ENCODE measurements at regions not wholly inside any gene's neighbourhood (a gene's known extent, or its start where the extent isn't known, plus 50 kb on each side); places are given as distances from the start of the nearest gene placed in this dataset.
"Not testable (repeated sequence)": the region's sequence is repeated elsewhere in the genome, so short reads cannot be mapped to it uniquely, and the experiment has no call there.

DNA sequence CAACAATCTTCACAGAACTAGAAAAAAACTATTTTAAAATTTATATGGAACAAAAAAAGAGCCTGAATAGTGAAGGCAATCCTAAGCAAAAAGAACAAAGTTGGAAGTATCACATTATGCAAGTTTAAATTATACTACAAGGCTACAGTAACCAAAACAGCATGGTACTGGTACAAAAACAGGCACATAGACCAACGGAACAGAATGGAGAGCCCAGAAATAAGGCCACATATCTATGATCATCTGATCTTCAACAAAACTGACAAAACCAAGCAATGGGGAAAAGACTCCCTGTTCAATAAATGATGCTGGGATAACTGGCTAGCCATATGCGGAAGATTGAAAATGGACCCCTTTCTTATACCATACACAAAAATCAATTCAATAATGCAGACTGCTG is 74.4 kb upstream of the RTN4 start:
- DNase-seq (ENCODE audit: low spot score), result not testable (repeated sequence)

DNA sequence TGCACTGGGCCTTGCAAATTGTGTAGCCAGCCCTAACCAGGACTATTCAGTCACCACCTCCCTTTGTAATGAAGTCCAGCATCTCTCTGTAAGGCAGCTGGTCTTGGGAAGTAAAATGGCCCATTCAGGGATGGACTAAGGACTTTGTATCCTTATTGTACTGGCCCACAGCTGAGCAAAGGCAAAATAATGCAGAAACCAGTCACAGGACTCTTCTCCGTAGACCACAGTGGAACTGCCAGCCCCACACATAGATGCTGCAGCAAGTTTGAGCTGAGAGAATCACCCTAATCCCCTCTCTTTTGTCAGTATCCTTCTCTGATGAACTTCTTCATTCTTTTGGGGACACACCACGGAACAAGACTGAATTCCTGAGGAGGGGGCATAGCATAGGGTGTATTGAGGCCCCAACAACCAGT is 73.6 kb upstream of the RTN4 start:
- DNase-seq (ENCODE audit: low spot score), result no peak

DNA sequence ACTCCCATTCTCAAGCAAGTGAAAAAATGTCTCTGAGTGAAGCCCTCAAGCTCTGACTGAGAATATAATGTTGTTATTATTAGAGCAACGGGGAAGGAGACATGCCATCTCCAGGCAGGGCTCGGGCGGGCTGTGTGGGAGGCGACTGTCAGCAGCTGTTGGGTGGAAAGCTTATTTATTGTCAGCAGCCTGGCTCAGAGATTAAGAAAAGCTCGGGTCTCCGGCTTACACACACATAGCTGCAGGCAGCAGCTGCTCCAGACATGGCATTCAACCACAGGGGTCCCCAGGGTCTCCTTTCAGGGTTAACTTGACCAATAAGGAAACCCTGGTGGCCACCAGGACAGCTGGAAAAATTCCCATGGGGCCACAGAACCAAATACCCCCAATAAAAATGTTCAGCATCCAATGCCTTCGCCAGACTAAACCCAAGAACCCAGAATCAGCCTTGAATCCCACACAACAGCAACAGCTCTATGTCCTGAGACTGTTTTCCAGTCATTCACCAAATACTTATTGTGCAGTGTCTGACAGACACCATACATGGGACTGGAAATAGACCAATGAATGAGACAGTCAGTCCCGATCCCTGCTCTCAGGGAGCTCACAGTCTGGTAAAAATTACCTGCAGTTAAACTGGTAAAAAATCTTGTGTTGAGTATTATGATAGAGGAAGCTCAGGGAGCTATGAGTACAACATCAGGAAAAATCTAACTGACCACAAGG is 70.5 kb upstream of the RTN4 start:
- DNase-seq (ENCODE audit: low spot score), result no peak

DNA sequence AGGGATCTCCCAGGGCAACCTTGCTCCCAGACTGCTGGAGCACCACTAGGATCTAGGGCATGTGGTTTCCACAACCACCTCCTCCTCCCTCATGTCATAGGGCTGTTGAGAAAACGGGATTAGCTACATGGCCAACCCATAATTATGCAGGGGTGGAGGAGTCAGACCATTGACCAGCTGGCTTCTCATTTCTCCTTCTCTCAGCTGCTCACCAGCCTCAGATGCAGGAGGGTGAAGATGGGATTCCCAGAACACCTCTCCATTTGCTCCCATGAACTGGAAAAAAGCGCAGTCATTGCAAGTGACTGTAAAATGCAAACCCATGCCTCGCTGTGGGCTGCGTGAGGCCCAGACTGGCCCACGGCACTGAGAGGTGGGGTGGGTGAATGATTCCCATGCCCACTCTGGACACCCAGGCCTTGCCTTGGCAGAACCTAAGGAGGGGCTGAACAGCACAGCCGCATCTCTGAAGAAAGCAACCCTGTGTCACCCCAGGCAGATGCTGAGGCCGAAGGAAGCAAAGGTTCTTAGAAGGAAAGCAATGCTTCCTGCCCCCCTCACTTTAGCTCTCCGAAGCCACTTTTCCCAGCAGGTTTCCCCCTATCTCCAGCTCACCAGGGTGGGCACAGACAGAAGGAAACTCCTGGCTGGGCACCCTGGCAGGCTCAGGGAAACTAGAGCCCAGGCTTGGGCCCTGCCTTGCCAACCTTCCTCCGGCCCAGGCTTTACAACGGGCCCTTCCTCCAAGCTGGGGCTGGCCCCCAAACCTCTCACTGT is 69.6 kb upstream of the RTN4 start:
- DNase-seq (ENCODE audit: low spot score), result no peak

DNA sequence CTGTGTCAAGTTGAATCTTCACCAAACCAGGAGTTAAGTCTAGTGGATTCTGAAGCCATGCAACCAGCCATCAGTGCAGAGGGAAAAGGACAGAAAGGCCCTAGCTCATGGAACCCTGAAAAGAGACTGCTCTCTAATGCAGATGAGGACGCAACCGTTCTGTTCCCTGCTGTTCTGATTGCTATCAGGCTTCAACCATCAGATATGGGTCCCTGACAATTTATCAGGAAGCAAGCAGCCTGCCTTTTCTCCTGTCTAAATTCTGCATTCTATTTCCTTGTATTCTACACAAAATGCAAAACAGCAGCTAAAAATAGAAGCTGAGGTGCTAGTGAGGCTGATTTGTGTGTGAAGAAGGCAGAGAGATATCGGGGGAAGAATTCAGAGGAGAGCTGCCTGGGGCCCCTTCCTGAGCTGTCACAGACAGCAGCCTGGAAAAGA is 68.4 kb upstream of the RTN4 start:
- no peak for DNase-seq (ENCODE audit: low spot score)

DNA sequence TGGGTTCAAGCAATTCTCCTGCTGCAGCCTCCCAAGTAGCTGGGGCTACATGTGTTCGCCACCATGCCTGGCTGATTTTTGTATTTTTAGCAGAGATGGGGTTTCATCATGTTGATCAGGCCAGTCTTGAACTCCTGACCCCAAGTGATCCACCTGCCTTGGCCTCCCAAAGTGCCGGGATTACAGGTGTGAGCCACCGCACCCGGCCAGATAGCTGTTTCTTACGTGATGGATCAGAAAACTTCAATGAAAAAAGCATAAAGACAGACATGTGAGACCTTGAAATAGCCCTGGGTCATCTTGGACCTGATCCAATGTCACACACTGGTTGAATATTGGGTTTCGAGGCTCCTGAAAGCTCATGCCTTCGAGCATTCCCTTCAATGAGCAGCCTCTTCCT is 66.7 kb upstream of the RTN4 start:
- no peak for DNase-seq (ENCODE audit: low spot score)

DNA sequence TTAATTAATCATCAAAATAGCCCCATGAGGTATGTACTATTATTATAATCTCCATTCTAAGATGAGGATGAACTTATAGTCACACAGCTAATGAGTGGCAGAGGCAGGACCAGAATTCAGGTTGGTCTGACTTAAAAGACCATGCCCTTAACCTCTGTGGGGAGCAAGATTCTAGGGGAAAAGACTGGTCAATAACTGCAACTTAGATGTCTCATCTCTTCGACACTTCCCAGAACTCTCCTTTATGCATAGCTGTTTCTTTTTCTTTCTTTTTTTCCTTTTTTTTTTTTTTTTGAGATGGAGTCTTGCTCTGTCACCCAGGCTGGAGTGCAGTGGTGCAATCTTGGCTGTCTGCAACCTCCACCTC is 66.3 kb upstream of the RTN4 start:
- DNase-seq (ENCODE audit: low spot score), result no peak

DNA sequence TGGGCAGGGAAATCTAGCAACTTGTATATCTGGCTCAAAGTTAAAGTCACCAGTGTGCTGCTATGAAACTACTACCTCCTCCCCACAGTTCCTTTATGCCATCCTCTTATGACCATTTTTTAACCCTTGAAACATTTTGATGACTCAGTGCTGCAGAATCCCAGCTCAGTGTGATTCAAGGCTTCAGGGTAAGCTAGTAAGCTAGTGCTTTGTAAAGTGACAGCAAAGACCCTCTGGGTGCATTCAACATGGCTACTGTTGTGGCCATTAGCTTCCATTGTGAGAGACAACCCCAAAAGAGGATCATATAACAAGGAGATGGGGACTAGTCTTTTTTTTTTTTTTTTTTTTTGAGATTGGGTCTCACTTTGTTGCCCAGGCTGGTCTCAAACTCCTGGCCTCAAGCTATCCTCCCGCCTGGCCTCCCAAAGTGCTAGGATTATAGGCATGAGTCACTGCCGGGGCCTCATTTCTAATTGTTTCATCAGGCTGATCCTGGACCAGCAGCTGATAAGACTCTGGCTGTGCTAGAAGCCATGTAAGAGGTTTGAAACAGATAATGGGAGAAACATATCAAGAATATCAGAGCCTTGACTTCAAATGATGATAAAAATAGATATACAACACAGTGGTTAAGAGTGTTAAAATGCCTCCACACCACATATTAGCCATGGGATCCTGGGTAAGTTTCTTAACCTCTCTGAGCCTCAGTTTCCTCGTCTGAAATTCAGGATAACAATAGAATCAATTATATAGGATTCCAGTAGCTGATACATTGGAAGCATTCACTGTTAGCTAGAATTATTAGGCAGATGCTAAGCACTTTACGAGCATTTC is 65.7 kb upstream of the RTN4 start:
- DNase-seq (ENCODE audit: low spot score), result peak; percentile 60

DNA sequence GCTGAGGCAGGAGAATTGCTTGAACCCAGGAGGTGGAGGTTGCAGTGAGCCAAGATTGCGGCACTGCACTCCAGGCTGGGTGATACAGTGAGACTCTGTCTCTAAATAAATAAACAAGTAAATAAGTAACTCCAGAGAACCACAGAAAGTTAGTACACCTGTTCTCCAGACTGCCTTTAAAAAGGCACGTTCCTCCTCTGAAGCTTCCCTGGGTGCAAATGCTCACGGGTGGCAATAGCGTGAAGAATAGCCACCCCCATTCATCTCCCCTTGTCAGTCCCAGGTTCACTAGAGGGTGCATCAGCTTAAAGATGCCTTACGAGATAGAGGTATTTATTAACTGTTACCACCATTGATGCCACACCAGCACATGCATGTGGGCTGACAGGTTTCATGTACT is 64.3 kb upstream of the RTN4 start:
- DNase-seq (ENCODE audit: low spot score), result no peak

DNA sequence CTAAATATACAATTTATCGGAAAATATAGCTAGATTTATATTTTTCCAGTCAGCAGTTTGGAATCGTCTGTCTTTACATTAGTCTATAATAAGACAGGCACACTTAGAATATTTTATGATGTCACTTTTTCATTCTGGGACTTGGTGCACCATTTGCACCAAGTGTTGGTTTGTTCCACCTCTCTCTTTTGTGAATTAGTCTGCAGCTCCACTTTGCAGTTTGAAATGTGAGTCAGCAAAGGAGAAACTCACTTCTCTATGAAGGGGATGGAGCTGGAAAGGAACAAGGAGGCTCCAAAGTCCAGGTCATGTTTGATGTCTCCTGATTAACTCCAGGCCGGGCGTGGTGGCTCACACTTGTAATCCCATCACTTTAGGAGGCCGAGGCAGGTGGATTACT is 63.8 kb upstream of the RTN4 start:
- no peak for DNase-seq (ENCODE audit: low spot score)

DNA sequence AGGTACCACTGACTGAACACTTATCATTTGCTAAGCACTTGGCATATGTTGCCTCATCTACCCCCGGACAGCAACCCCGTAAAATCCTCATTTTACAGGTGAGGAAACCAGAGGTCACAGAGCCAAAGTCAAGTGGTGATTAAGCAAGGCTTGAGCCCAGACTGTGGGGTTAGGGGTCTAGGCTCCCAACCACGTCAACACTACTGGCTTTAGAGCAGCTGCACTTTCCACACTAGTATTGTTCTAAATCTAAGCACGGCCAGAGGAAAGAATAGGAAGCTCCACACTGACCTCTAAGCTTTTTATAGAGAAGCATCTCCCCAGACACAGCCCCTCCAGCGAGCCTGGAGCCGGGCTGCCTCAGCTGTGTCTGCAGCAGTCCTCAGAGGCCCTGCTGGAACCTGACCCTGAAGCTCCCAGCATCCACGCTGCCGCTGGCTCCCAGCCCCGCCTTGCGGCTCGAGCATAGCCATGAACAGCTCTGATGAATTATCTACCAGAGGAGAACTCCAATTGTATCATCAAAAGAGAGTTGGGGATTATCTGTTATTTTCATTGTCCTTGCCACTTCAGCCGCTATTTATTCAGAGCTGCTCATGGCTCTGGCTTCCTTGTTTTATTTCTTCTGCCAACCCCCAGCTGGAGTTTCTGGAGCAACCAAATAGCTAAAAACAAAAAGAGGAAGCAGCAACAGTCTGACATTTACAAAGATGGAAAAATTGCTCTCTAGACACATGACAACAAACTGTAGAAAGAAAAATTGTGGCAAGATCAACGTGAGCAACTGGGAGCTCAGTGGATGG is 62.2 kb upstream of the RTN4 start:
- DNase-seq (ENCODE audit: low spot score), result no peak

DNA sequence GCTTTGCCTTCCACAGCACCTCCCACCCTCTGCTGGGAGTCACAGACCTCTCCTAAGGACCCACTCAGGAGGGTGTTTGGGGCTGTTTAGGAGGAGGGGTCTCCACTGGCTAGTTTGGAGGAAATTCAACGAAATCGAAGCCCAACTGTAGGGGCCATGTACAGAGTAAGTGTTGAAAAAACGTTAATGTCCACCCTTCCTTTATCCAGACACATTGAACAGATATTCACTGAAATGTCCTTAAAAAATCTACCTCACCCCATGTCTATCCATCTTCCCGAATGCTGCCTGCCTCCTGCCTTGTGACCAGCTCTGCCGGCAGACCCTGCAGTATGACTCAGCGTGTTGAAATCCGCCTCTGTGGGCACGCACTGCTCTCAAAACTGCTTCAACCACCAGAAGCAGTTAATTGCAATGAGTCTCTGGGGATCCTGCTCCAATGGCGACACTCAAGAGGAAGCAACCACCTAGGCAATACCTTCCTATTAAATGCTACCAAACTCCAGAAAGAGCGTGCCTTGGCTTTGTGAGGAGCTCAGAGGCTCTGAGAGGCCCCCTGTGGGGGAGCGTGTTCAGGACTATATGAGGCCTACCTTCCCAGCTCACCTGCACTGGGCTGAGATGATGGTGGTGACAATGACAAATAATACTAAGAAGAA is 61.4 kb upstream of the RTN4 start:
- DNase-seq (ENCODE audit: low spot score), result peak; percentile 94

DNA sequence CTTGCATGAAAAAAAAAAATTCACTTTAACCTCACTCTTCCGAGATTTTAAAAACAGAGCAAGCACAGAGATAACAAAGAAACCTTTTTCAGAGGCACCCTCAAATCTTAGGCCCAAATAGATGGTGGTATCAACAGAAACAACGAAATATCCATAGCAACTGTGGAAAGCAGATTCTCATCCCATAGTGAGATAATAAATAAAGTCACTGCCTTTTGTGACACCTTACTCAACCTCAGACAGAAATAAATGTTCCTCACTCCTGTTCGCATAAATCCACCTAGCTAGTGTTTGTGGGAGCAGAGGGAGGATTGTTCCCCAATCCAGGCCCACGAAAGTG is 60.9 kb upstream of the RTN4 start:
- no peak for DNase-seq (ENCODE audit: low spot score)

DNA sequence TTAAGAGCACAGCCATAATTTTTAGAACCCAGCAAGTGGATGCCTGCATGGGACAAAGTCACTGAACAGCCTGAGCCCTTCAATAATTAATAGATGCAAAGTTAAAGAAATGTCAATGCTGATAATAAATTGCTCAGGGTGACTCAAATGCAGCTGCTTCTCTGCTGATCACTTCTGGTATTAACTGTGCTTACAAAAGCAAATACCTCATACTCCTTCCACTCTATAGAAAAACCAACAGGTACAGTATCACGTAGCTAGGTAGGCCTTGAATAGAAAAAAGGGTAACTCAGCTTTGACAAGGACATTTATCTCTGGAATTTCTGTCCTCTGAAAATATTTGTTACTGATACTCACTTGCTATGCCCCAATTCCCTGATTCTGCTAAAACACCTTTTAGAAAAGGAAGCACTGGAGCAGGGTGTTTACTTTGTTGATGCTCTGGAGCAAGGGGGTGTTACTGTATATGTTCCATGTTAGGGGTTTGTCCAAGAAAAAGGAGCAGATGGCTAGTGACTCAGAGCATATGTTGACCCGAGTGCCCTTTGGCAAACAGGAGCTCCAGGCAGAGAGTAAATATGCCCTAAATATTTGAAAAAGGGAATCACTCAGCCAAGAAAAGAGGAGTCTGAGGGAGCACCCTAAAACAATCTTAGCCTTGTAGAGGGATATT is 59.1 kb upstream of the RTN4 start:
- DNase-seq (ENCODE audit: low spot score), result no peak

DNA sequence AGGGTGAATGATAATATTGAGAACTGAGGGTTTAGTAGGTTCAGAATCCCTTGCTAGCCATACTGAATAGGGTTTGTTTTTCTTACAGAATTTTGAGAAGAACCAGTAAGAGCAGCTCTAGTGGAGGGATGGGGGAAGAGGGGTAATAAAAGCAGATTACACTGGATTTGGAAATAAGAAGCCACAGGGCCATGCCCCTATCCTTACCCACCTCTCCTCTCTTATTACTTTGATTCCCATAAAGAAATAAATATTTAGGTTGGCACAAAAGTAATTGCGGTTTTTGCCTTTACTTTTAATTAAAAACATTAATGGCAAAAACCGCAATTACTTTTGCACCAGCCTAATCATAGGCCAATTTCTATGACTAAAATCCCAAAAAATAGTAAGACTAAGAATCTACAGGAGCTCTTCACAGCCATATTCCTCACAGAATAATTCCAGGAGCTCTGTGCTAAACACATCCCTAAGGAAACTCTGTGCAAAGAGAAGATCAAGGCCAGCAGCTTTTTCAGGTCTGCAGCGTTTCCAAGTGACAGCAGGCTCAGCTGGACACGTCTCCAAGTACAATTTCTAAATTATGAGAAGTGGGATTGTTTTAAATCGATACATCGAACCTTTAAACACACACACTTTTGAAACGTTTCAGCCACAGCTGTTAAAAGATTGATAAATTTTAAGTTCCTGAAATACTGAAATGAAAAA is 58.4 kb upstream of the RTN4 start:
- no peak for DNase-seq (ENCODE audit: low spot score)

DNA sequence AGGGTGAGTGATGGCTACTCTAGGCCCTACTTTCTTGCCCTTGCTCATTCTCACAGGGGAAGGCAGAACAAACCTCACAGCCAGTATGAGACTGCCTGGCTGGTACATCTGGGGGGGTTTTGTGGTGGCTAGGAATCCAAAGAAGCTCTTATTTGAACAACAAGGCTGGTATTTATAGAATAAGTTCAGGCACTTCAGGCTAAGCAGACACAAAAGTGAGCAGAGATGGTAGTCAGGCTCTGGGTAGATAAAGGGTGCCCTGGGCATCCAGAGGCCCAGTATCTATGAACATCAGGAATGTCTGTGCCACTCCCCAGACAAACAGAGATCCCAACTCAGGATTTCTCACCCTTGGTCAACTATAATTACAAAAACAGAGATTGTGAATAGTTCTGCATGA is 57.2 kb upstream of the RTN4 start:
- DNase-seq (ENCODE audit: low spot score), result no peak

DNA sequence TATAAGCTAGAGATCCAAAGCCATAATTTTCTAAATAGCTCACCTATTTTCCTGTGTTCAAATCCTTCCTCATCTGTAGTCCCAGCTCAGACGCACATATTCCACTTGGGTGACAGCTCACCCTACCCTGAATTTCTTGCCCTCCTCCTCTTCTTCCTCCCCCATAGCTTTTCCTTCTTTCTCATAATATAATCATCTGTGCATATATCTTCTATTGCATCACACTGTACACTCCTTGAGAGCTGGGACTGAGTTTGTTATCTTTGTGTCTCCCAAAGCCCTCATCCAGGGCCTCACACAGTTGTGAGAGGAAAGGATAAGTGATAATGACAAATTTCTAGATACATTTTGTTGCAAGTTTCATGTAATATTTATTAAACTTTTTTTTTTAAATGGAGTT is 55.9 kb upstream of the RTN4 start:
- DNase-seq (ENCODE audit: low spot score), result no peak

DNA sequence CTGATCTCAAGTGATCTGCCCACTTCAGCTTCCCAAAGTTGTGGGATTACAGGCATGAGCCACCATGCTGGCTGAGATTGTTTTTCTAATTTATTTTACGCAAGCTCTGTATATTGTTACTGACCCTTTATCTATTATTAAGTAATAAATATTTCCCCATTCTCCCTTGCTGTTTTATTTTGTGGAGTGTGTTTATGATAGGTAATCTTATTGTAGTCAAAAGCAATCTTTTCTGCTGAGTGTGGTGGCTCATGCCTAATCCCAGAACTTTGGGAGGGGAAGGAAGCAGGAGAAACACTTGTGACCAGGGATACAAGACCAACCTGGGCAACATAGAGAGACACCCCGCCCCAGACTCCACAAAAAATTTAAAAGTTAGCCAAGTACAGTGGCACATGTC is 55.2 kb upstream of the RTN4 start:
- no peak for DNase-seq (ENCODE audit: low spot score)

DNA sequence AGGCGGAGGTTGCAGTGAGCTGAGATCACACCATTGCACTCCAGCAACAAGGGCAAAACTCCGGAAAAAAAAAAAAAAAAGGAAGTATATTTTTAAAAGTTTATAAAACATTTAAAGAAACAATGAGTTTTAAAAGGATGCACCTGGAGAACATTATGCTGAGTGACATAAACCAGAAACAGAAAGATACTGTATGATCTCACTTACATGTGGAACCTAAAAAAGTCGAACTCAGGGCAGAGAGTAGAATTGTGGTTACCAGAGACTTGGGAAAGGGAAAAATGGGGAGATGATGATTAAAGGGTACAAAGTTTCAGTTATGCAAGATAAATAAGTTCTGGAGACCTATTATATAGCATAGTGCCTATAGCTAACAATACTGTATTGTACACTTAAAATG is 52.8 kb upstream of the RTN4 start:
- no peak for DNase-seq (ENCODE audit: low spot score)

DNA sequence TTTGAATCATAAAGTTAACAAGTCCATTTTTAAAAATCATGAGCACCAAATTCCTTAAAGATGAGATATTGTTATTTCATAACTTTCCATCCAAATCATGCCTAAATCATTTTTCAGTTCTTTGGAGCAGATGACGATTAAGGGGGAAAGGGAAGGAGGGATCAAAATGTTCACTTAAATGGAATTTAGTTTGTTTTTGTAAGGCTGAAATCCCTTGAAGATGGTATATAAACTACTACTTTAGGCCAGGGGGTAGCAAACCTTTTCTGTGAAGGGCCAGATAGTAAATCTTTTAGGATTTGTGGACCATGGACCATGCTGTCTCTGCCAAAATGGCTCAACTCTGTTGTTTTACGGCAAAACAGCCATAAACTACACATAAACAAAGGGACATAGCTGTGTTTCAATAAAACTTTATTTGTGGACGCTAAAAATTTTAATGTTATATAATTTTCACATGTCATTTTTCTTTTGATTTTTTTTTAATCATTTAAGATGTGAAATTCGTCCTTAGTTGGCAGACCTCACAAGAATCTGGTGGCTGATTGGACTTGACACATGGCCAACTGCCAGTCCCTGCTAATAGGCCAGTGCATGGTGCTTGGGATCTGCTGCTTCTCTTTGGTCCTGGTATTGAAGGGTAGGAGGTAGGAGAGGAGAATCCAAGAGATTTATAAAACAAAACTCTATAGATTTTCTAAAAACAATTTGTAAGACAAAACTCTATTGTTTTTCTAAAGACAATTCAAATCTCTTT is 52.0 kb upstream of the RTN4 start:
- DNase-seq (ENCODE audit: low spot score), result no peak
